Calu3 (cell line): ENCODE measurements at regions not wholly inside any gene's neighbourhood (a gene's known extent, or its start where the extent isn't known, plus 50 kb on each side); places are given as distances from the start of the nearest gene placed in this dataset.
A peak's percentile ranks its signal among the peaks of the same experiment; 100 is the strongest.

Experiments used
- BruUV-seq: library from RNA; stranded (reverse); fragments of 400-500 nt; replicated peaks from 2 replicates; lab custom pipeline; 2021; lab: Mats Ljungman, UMichigan
- CTCF ChIA-PET: fragments of 300-600 bp; sonication (Branson Sonifier 250); formaldehyde crosslinking; loops from one replicate; lab custom pipeline; 2022; ENCODE audit warnings: antibody characterized with exemption; lab: Charles Lee
- DNase-seq: peaks from one replicate; pipeline ENCODE4 v3.0.0; 2022
- H3K27ac Mint-ChIP-seq: one replicate; pipeline ENCODE4 v1.8.0; 2022; ENCODE audit warnings: mixed read lengths; ENCODE audit not compliant: unreplicated experiment
- H3K27me3 Mint-ChIP-seq: one replicate; pipeline ENCODE4 v1.8.0; 2022; ENCODE audit warnings: mixed read lengths; ENCODE audit not compliant: unreplicated experiment
- H3K36me3 Mint-ChIP-seq: one replicate; pipeline ENCODE4 v1.8.0; 2022; ENCODE audit warnings: mild to moderate bottlenecking, moderate library complexity, mixed read lengths; ENCODE audit not compliant: insufficient read depth, unreplicated experiment
- H3K4me1 Mint-ChIP-seq: one replicate; pipeline ENCODE4 v1.8.0; 2022; ENCODE audit warnings: mild to moderate bottlenecking, low read depth, mixed read lengths; ENCODE audit not compliant: unreplicated experiment
- H3K4me3 Mint-ChIP-seq: one replicate; pipeline ENCODE4 v1.8.0; 2022; ENCODE audit warnings: mild to moderate bottlenecking, low read depth, moderate library complexity, mixed read lengths; ENCODE audit not compliant: unreplicated experiment
- H3K9me3 Mint-ChIP-seq: one replicate; pipeline ENCODE4 v1.8.0; 2022; ENCODE audit warnings: low read depth, mixed read lengths; ENCODE audit not compliant: unreplicated experiment
- CTCF ChIP-seq: fragments of 200-600 bp; IDR thresholded peaks from one replicate; pipeline ENCODE4 v1.8.0; 2022; ENCODE audit warnings: antibody characterized with exemption; ENCODE audit not compliant: unreplicated experiment
- intact Hi-C: fragments of 100-400 bp; cut with micrococcal nuclease; formaldehyde crosslinking; loops from one replicate; pipeline ENCODE4 v1.10.0; 2022; ENCODE audit not compliant: unreplicated experiment

- Mint-ChIP-seq H3K9me3 (no peaks in the 10 kb centered on the region), H3K4me1 (peaks cover 29% of the 10 kb centered on the region), H3K4me3 (peak overlapping the region; percentile 94), H3K27me3 (no peaks in the 10 kb centered on the region), H3K36me3 (peaks cover 39% of the 10 kb centered on the region), H3K27ac (peak overlapping the region; percentile 16)
- peak; percentile 79 for DNase-seq
- BruUV-seq: no TSS peak
- CTCF ChIA-PET: interaction anchor here (0.7 to 9.7 kb wide), 4 partner anchors 12 to 39 kb away, joined by 3 to 119 read pairs (median 6); no protein-coding TSS in a partner anchor
- intact Hi-C loops: loop anchor here (5.0 kb wide), 1 partner anchor 50 kb away; no protein-coding TSS in a partner anchor
- peak; percentile 76 for TF ChIP-seq CTCF
These were observed 1316.3 kb downstream of the TMEM121 start for GRCh38 chr14:106842687-106843086.

- H3K9me3 Mint-ChIP-seq: no peaks in the 10 kb centered on the region
- no peak for TF ChIP-seq CTCF
- peak overlapping the region; percentile 97 for H3K27ac Mint-ChIP-seq
- peaks cover 42% of the 10 kb centered on the region for H3K36me3 Mint-ChIP-seq
- peak overlapping the region; percentile 94 for H3K4me3 Mint-ChIP-seq
- H3K27me3 Mint-ChIP-seq: no peaks in the 10 kb centered on the region
- peaks cover 36% of the 10 kb centered on the region for H3K4me1 Mint-ChIP-seq
- CTCF ChIA-PET: interaction anchor here (1.1 to 9.7 kb wide), 3 partner anchors 13 to 30 kb away, joined by 6 to 119 read pairs (median 6); no protein-coding TSS in a partner anchor
- BruUV-seq: no TSS peak
- no peak for DNase-seq
- intact Hi-C loops: loop anchor here (5.0 kb wide), 1 partner anchor 51 kb away; no protein-coding TSS in a partner anchor
These were observed 1317.0 kb downstream of the TMEM121 start for GRCh38 chr14:106843386-106843785.

GRCh38 chr14:106843951-106844483, 1317.6 kb downstream of the TMEM121 start:
- CTCF ChIA-PET: interaction anchor here (1.1 to 9.7 kb wide), 2 partner anchors 14 to 29 kb away, joined by 6 to 119 read pairs; no protein-coding TSS in a partner anchor
- peak; percentile 78 for DNase-seq
- H3K36me3 Mint-ChIP-seq: peaks cover 45% of the 10 kb centered on the region
- peak overlapping the region; percentile 94 for H3K4me3 Mint-ChIP-seq
- H3K27ac Mint-ChIP-seq: peak overlapping the region; percentile 97
- intact Hi-C loops: loop anchor here (5.0 kb wide), 1 partner anchor 52 kb away; no protein-coding TSS in a partner anchor
- no peak for TF ChIP-seq CTCF
- no peaks in the 10 kb centered on the region for H3K27me3 Mint-ChIP-seq
- TSS peak; percentile 82 for BruUV-seq
- no peaks in the 10 kb centered on the region for H3K9me3 Mint-ChIP-seq
- H3K4me1 Mint-ChIP-seq: peaks cover 43% of the 10 kb centered on the region

- peak overlapping the region; percentile 94 for H3K4me3 Mint-ChIP-seq
- peaks cover 50% of the 10 kb centered on the region for H3K36me3 Mint-ChIP-seq
- CTCF ChIA-PET: interaction anchor here (1.1 to 9.7 kb wide), 2 partner anchors 14 to 28 kb away, joined by 6 to 119 read pairs; no protein-coding TSS in a partner anchor
- TF ChIP-seq CTCF: no peak
- H3K4me1 Mint-ChIP-seq: peaks cover 50% of the 10 kb centered on the region
- no TSS peak for BruUV-seq
- intact Hi-C loops: loop anchor here (1.0 to 5.0 kb wide), 2 partner anchors 28 to 52 kb away; no protein-coding TSS in a partner anchor
- peak overlapping the region; percentile 97 for H3K27ac Mint-ChIP-seq
- H3K9me3 Mint-ChIP-seq: no peaks in the 10 kb centered on the region
- H3K27me3 Mint-ChIP-seq: no peaks in the 10 kb centered on the region
- peak; percentile 81 for DNase-seq
These were observed 1318.4 kb downstream of the TMEM121 start for GRCh38 chr14:106844608-106845285.
